Transverse colon (tissue), 4 donors: ENCODE measurements at regions not wholly inside any gene's neighbourhood (a gene's known extent, or its start where the extent isn't known, plus 50 kb on each side); places are given as distances from the start of the nearest gene placed in this dataset.

Experiments used
- DNase-seq: peaks from one replicate; pipeline ENCODE4 v3.0.0-alpha.2; 2019
- H3K27ac ChIP-seq, 4 donors: fragments of 200-600 bp; sonication (generic); 2 replicates each; pipeline ENCODE4 v1.5.1; 2016 to 2018; ENCODE audit warnings: inconsistent platforms in 4 of 4
- H3K27me3 ChIP-seq: fragments of 200-600 bp; sonication (generic); 2 replicates; pipeline ENCODE4 v1.5.1; 2017; ENCODE audit warnings: inconsistent platforms
- H3K36me3 ChIP-seq, 4 donors: fragments of 200-600 bp; sonication (generic); 2 replicates each; pipeline ENCODE4 v1.5.1; 2017 to 2019; ENCODE audit warnings: inconsistent platforms in 4 of 4
- H3K4me1 ChIP-seq, 4 donors: fragments of 200-600 bp; sonication (generic); 2 replicates each; pipeline ENCODE4 v1.5.1; 2017 to 2020; ENCODE audit warnings: inconsistent platforms in 4 of 4
- H3K4me3 ChIP-seq, 4 donors: fragments of 200-600 bp; sonication (generic); 1 replicate in 1 of 4; 2 replicates in 3 of 4; pipeline versions ENCODE4 v1.5.1 to v1.6.1; 2017 to 2019; ENCODE audit warnings: inconsistent platforms in 4 of 4
- H3K9me3 ChIP-seq, 2 donors: fragments of 200-600 bp; sonication (generic); 2 replicates each; pipeline ENCODE4 v1.5.1; 2017 to 2019; ENCODE audit warnings: inconsistent platforms in 2 of 2
- EP300 ChIP-seq: sonication (generic); formaldehyde crosslinking; IDR thresholded peaks from one replicate; pipeline ENCODE4 v1.6.1; 2017; ENCODE audit warnings: antibody characterized with exemption, low read depth
- POLR2A ChIP-seq: fragments of 450-650 bp; IDR thresholded peaks from one replicate; pipeline ENCODE4 v1.6.1; 2016; ENCODE audit warnings: antibody characterized with exemption, mild to moderate bottlenecking, moderate library complexity
- POLR2AphosphoS5 ChIP-seq, 3 donors: sonication (generic); formaldehyde crosslinking; IDR thresholded peaks; one replicate each; pipeline ENCODE4 v1.6.1; 2016; ENCODE audit warnings: antibody characterized with exemption in 3 of 3
- WGBS, 2 donors: methylation state at CpG; one replicate each; pipeline ENCODE4 v1.1.5; 2018; ENCODE audit warnings: low coverage in 1 of 2; 5-methylcytosine and 5-hydroxymethylcytosine counted together
- in situ Hi-C, 4 donors: fragments of 200-750 bp; cut with MboI; loops; one replicate each; pipeline versions ENCODE4 v1.15.0 to v1.15.1; 2017; ENCODE audit warnings: low sequenced_read_pairs in 3 of 4, low pct_ligation_motif_present in 1 of 4, low pct_unique_long_range_greater_than_20kb in 1 of 4
- intact Hi-C: fragments of 100-400 bp; cut with DNase I; formaldehyde crosslinking; loops from one replicate; pipeline ENCODE4 v1.15.1; 2023; ENCODE audit warnings: low total_unique reads
- TF ChIP-seq, protein P1 (sequence below), 5 experiments: fragments of 200-600 bp in 3 of 5; fragments of 450-650 bp in 2 of 5; sonication (generic) in 3 of 5; IDR thresholded peaks; 1 replicate in 2 of 5; 2 replicates in 3 of 5; pipeline ENCODE4 v1.5.1; 2016 to 2017; ENCODE audit warnings: antibody characterized with exemption in 5 of 5, inconsistent platforms in 3 of 5, mild to moderate bottlenecking in 2 of 5, moderate library complexity in 1 of 5

DNA sequence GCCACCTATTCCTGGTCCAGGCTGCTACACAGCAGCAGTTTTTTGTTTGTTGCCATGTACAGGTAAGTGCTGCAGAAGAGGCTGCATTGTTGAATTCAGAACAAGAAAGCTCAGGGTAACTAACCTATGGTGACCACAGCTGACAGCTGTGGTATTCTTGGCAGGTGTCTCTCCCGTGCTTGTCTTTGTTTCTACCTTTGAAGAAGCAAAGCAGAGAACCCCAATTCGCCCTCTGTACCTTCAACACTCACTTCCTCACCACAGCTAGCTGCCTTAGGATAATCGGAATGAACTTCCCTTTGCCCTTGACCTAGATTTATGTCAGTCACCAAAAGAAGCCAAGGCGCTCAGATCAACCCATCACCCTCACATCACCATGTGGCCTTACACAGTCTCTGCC lies 1703.3 kb upstream of the SLC10A2 start:
- in situ Hi-C loops, result no loop called here
- 74 to 88% methylated on average over 1 to 4 of the region's 4 CpGs for WGBS, 2 donors
- no peak overlapping the region for H3K27ac ChIP-seq
- no peaks in the 10 kb centered on the region for H3K27me3 ChIP-seq
- H3K36me3 ChIP-seq, result no peaks in the 10 kb centered on the region
- H3K9me3 ChIP-seq, result no peaks in the 10 kb centered on the region
- no peaks in the 10 kb centered on the region for H3K4me1 ChIP-seq
- TF ChIP-seq POLR2A, result no peak
- TF ChIP-seq EP300, result no peak
- TF ChIP-seq POLR2AphosphoS5 (IDR thresholded peaks at IDR 0.05), result no peak
- TF ChIP-seq, protein P1, sequence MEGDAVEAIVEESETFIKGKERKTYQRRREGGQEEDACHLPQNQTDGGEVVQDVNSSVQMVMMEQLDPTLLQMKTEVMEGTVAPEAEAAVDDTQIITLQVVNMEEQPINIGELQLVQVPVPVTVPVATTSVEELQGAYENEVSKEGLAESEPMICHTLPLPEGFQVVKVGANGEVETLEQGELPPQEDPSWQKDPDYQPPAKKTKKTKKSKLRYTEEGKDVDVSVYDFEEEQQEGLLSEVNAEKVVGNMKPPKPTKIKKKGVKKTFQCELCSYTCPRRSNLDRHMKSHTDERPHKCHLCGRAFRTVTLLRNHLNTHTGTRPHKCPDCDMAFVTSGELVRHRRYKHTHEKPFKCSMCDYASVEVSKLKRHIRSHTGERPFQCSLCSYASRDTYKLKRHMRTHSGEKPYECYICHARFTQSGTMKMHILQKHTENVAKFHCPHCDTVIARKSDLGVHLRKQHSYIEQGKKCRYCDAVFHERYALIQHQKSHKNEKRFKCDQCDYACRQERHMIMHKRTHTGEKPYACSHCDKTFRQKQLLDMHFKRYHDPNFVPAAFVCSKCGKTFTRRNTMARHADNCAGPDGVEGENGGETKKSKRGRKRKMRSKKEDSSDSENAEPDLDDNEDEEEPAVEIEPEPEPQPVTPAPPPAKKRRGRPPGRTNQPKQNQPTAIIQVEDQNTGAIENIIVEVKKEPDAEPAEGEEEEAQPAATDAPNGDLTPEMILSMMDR (IDR thresholded peaks at IDR 0.05), result no peak
- intact Hi-C loops, result no loop called here
- DNase-seq, result no peak
- no peak overlapping the region for H3K4me3 ChIP-seq

DNA sequence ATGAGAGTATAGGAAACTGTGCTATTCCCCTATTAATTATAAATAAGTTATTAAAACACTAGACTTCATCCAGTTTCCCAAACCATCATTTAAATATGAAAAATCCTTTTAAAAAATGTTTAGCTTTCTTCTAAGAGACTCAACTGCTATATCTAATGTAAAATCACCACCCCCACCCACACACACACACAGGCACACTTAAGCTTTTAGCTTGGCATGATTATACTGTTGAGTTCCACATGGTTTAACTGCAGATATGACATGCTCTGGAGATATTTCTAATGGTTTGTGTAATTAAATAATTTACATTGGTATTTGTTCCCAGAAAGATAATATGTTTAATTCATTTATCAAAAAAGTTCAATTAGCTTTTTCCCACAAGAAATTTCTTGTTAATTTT lies 1700.1 kb upstream of the SLC10A2 start:
- no peaks in the 10 kb centered on the region for H3K4me1 ChIP-seq
- no peak overlapping the region for H3K27ac ChIP-seq
- no peak overlapping the region for H3K4me3 ChIP-seq
- intact Hi-C loops (no loop called here), in situ Hi-C loops (no loop called here)
- no peaks in the 10 kb centered on the region for H3K27me3 ChIP-seq
- no peaks in the 10 kb centered on the region for H3K36me3 ChIP-seq
- TF ChIP-seq POLR2AphosphoS5 (IDR thresholded peaks at IDR 0.05), result no peak
- TF ChIP-seq EP300, result no peak
- TF ChIP-seq POLR2A, result no peak
- TF ChIP-seq, protein P1 (IDR thresholded peaks at IDR 0.05), result no peak
- no peak for DNase-seq
- H3K9me3 ChIP-seq, result no peaks in the 10 kb centered on the region

DNA sequence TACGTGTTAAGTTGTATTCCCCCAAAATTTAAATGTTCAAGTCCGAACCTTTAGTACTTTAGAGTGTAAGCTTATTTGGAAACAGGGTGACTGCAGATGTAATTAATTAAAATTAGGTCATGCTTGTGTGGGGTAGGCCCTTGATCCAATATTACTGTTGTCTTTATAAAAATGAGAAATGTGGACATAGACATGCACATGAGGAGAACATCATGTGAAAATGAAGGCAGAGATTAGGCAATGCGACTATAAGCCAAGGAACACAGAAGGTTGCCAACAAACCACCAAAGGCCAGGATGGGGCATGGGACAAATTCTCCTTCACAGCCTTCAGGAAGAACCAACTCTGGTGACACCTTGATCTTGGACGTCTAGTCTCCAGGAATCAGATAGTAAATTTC lies 1698.4 kb upstream of the SLC10A2 start:
- Histone ChIP-seq H3K27me3 (no peaks in the 10 kb centered on the region), H3K36me3 (no peaks in the 10 kb centered on the region), H3K9me3 (no peaks in the 10 kb centered on the region), H3K4me3 (no peak overlapping the region), H3K27ac (no peak overlapping the region), H3K4me1 (no peaks in the 10 kb centered on the region)
- intact Hi-C loops, result no loop called here
- WGBS, 2 donors, result 70 to 97% methylated on average over 3 to 4 of the region's 4 CpGs
- no peak for DNase-seq
- in situ Hi-C loops, result no loop called here
- TF ChIP-seq, protein P1 (IDR thresholded peaks at IDR 0.05), result no peak
- TF ChIP-seq EP300, result no peak
- no peak for TF ChIP-seq POLR2AphosphoS5 (IDR thresholded peaks at IDR 0.05)
- TF ChIP-seq POLR2A, result no peak

DNA sequence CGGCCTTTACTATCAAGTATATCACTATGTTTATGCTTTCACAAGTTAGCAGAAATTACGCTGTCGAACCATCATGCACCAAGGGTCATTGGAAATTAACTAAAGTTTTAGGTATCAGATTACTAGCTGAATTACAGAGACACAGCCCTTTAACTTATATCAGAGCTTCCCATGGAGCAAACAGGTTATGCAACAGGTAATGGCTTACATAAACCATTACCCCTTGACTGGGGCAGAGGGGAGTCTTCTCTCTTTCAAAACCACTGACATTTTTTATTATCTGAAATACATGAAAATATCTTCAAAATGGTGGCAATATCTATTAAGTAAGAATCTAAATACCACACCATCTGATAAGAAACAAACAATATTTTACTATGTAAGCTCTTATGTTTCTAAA lies 1692.9 kb upstream of the SLC10A2 start:
- in situ Hi-C loops (no loop called here), intact Hi-C loops (no loop called here)
- H3K9me3 ChIP-seq, result no peaks in the 10 kb centered on the region
- H3K4me1 ChIP-seq, result no peaks in the 10 kb centered on the region
- H3K27me3 ChIP-seq, result no peaks in the 10 kb centered on the region
- H3K27ac ChIP-seq, result no peak overlapping the region
- H3K36me3 ChIP-seq, result no peaks in the 10 kb centered on the region
- TF ChIP-seq POLR2AphosphoS5 (IDR thresholded peaks at IDR 0.05) (no peak), EP300 (no peak), POLR2A (no peak)
- TF ChIP-seq, protein P1 (IDR thresholded peaks at IDR 0.05), result no peak
- 93 to 95% methylated on average over 3 of the region's 3 CpGs for WGBS, 2 donors
- no peak for DNase-seq
- no peak overlapping the region for H3K4me3 ChIP-seq
